Hippocampal formation (tissue), 2 donors: ENCODE measurements at regions not wholly inside any gene's neighbourhood (a gene's known extent, or its start where the extent isn't known, plus 50 kb on each side); places are given as distances from the start of the nearest gene placed in this dataset.
"Not testable (repeated sequence)": the region's sequence is repeated elsewhere in the genome, so short reads cannot be mapped to it uniquely, and the experiment has no call there.

Experiments used
- DNase-seq, 2 donors: peaks; one replicate each; lab custom pipeline; 2025; lab: John Stamatoyannopoulos, UW

GRCh38 chr5:74461251-74461650, 179.3 kb downstream of the ENC1 start:
- DNase-seq: no peak

GRCh38 chr5:74460694-74461093, 179.8 kb downstream of the ENC1 start:
- no peak for DNase-seq

DNA sequence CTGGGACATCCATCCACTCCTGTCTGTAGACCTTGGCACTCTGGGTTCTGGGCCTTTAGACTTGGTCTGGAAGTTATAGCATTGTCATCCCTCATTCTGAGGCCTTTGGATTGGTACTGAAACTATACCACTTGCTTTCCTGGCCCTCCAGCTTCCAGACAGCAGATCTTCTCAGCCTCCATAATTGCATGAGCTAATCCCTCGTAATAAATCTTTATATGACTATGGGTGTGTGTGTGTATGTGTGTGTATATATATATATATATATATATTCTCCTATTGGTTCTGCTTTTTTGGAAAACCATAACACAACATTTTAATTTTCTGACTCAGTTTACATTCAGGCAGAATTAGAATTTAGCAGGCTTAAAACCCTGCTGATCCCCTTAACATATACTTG, 180.5 kb downstream of the ENC1 start:
- DNase-seq: no peak

GRCh38 chr5:74457876-74458275, 182.7 kb downstream of the ENC1 start:
- no peak for DNase-seq

- DNase-seq: no peak
Observed at GRCh38 chr5:74454263-74455030, 186.1 kb downstream of the ENC1 start.

DNA sequence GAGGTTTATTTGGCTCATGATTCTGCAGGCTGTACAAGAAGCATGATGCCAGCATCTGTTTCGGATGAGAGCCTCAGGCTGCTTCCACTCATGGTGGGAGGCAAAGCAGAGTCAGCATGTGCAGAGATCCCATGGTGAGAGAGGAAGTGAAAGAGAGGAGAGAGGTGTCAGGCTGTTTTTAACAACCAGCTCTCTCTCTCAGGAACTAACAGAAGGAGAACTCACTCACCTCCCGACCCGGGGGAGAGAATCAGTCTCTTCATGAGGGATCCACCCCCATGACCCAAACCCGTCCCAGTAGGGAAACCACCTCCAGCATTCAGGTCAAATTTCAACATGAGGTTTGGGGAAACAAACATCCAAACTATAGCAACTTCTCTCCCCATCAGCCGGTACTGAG, 187.7 kb downstream of the ENC1 start:
- no peak for DNase-seq

- DNase-seq: no peak
Observed at GRCh38 chr5:74450095-74450494, 190.4 kb downstream of the ENC1 start.

- no peak for DNase-seq
Observed at GRCh38 chr5:74446725-74447241, 193.7 kb downstream of the ENC1 start.

- no peak for DNase-seq
Observed at GRCh38 chr5:74442466-74442865, 198.1 kb downstream of the ENC1 start.

DNA sequence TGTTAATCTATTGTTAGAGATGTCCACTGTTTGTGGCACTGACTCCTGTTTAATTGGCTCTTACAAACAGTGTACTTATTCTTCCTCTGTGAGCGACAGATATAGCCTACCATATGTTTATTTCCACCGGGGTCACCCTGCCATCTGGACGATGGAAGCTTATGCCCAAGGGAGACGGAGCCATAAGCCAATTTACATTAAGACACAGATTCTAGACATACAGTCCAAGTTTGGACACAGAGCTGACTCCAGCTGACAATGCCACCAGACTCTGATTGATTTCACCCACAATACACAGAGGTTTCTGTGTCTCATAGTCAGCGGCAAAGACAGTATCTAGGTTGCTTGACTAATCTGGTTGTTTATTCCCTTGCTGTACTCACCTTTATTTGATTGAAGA, 198.9 kb downstream of the ENC1 start:
- DNase-seq: no peak

- no peak for DNase-seq
Observed at GRCh38 chr5:74440341-74440740, 200.2 kb downstream of the ENC1 start.

DNA sequence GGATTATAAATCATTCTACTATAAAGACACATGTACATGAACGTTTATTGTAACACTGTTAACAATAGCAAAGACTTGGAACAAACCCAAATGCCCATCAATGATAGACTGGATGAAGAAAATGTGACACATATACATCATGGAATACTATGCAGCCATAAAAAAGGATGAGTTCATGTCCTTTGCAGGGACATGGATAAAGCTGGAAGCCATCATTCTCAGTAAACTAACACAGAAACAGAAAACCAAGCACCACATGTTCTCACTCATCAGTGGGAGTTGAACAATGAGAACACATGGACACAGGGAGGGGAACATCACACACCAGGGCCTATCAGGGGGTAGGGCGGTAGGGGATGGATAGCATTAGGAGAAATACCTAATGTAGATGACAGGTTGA, 202.7 kb downstream of the ENC1 start:
- DNase-seq: not testable (repeated sequence)

DNA sequence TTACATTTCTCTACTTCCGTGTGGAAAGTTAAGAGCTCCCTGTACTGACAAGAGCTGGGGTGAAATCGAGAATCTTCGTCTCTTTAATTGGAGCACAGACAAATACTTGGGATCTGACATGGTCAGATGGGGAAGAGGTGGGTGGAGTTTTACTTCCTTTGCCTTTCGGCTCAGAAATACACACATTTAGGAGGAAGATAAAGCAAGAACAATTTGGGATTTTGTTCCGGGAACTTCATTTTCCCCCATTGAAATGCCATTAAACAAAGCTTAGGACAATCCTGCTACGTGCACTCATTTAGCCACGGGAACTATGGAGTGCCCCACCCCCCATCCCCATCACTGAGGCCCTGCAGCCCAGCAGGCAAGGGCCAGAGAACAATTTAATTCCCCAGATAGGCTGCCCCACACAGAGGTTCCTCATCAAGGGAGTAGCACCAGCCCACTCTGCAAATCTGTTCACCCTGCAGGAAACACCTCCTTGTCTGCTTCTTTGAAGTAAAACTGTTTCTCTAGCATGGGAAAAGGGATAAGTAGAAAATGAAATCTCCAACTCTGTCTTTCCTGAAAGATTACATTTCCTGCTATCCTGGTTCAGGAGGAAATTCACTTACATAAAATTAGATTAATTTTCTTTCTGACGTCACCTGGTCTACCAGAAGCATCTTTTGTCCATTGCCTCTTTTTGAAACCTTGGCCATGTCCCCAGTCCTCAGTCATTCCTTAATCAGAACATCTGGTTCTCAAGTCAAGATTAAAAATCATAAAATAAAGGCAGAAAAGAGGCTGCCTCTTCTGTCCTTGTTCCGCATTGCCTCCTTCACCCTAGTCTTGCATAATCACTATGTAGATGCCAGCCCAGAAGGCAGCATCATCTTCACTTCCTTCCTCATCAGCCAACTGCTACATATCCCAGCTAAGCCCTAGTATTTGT, 206.4 kb downstream of the ENC1 start:
- DNase-seq: no peak

DNA sequence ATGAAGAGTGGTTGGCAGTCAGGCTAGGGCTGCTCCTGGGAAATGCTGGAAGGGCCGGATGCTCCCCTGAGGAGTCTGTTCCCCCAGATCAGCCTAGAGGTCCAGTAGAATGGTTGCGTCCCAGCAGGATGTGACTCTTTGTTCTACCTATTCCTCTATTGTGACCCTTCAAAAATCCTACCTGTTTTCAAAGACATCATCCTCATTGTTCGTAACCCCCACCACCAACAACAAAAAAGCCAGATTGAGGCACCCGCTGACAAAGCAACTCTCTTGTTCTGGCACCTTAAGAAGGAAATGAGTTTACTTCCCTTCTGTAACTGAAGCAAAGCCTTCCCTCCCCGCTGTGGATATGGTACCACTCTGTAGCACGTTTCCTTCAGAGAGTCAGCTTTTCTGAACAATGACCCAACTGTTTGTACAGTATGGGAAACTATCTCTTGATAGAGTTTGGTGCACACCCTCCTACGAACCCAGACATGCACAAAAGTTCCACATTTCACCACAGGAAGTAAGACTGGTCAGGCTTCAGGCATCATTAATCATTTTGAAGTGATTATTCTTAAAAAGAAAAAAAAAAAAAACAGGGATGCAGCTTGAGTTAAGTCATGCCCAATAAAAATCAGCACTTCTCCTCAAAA, 207.2 kb downstream of the ENC1 start:
- DNase-seq: no peak

DNA sequence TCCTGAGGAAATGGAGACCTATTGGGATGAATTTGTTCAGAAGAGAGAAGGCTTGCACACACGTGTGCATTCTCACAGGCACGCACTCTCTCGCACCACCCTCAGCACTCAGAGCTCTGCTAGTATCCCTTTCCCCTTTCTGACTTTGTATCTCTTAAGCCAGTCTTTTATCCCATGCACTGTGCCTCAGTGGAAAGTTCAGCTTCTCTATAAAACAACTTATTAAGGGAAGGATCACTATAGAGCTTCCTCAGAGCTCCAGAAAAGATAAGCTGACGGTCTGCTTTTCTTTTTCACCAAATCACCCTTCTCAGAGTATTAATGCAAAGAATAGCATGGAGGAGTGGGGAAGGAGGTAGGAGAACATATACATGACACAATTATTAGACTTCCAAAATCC, 207.8 kb downstream of the ENC1 start:
- DNase-seq: no peak

DNA sequence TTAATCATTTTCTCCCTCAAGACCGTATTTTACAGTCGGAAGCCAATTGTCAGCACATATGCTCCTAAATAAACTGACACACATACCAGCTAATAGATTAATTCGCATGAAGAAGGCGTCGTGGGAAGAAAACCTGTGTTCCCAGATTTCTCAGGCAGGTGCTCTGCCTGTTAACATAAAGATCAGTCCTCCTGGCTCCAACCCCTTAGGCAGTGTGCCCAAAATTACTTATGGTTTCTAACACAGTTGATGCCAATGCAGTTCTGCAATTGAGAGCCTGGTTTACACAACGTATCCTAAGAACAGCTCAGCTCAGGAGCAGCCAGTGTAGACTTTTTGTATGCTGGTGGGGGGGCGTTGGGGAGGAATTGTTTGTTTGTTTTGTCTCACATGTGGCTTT, 208.3 kb downstream of the ENC1 start:
- no peak for DNase-seq

DNA sequence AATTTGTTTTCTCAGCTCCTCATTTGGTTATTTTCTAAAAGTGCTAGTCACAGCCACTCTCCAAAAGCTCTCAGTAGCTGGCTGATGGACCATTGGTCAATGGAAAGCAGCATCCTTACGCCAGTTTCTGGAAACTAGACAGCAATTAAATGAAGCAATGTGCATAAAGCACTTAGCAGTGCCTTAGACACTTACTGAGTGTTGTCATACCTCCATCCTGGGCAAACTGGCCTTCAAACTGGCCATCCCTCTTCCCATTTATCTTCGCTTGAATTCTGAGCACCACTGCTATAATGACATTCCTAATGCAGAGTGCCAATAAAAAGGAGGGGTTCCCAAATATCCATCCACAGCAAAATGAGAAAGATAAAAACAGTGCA, 209.2 kb downstream of the ENC1 start:
- no peak for DNase-seq

DNA sequence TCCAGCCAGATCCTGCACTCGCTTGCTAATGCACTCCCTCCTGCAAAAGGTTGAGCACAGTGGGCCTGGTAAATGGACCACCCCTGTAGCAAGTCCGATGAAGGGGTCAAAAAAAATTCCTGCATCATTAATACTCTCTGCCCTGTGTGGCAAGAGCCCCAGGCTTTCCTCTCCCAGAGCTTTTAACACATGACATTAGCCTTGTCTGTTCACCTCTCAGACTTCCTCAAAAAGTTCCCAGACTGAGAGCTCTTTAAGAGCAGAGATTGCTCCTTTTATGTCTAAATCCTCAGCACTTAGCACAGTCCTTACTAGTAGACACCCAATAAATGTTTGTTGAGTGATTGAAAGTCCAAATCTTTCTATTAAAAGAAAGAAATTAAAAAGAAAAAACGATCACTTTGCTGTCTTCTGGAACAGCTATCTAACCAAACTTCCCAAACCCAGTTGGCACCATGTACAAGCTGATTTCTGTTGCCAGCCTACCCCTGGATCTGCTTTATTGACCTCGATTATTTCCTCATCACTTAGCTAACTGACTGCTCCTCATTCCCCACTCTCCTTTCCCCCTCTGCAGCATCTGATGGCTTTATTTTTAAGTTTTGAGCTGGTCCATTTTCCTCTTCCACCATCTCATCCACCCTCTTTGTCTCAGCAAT, 209.8 kb downstream of the ENC1 start:
- DNase-seq: no peak

- no peak for DNase-seq
Observed at GRCh38 chr5:74429495-74429894, 211.0 kb downstream of the ENC1 start.

- no peak for DNase-seq
Observed at GRCh38 chr5:74428876-74429275, 211.7 kb downstream of the ENC1 start.

- DNase-seq: no peak
Observed at GRCh38 chr5:74428275-74428674, 212.3 kb downstream of the ENC1 start.

GRCh38 chr5:74426506-74426905, 214.0 kb downstream of the ENC1 start:
- DNase-seq: no peak
